ENCODE measurements at regions not wholly inside any gene's neighbourhood (a gene's known extent, or its start where the extent isn't known, plus 50 kb on each side); places are given as distances from the start of the nearest gene placed in this dataset.
"Not testable (repeated sequence)": the region's sequence is repeated elsewhere in the genome, so short reads cannot be mapped to it uniquely, and the experiment has no call there.

GRCh38 chr4:162965978-162966377 lies 200.7 kb downstream of the NAF1 start:
- not testable (repeated sequence) for TF ChIP-seq RAD21 (IDR thresholded peaks at IDR 0.05); CTCF (IDR thresholded peaks at IDR 0.05; ENCODE audit: low read depth, low read length, missing input control); TAF1 (conservative IDR thresholded peaks at IDR 0.05); MAX (IDR thresholded peaks at IDR 0.05); ZBTB33 (IDR thresholded peaks at IDR 0.05); JUND (IDR thresholded peaks at IDR 0.05); FOXA2 (IDR thresholded peaks at IDR 0.05); RXRA (IDR thresholded peaks at IDR 0.05); GABPA (IDR thresholded peaks at IDR 0.05 in 1 of 2, conservative IDR thresholded peaks at IDR 0.05 in 1 of 2); SP1 (IDR thresholded peaks at IDR 0.05); ATF3 (IDR thresholded peaks at IDR 0.05); YY1 (IDR thresholded peaks at IDR 0.05); FOXA1 (IDR thresholded peaks at IDR 0.05)

All from liver (tissue), 3 donors.